Endothelial cell of umbilical vein (primary cell): ENCODE measurements at regions not wholly inside any gene's neighbourhood (a gene's known extent, or its start where the extent isn't known, plus 50 kb on each side); places are given as distances from the start of the nearest gene placed in this dataset.

Experiments used
- BruUV-seq: library from RNA; stranded (reverse); fragments of 400-500 nt; replicated peaks from 2 replicates; lab custom pipeline; 2021; lab: Mats Ljungman, UMichigan
- CTCF ChIA-PET: fragments of 300-600, 350-600 bp; sonication (Branson Sonifier 250); formaldehyde crosslinking; loops from one replicate; lab custom pipeline; 2021; ENCODE audit warnings: antibody characterized with exemption, inconsistent platforms; lab: Charles Lee
- POLR2A ChIA-PET: fragments of 300-600, 350-600 bp; sonication (Branson Sonifier 250); formaldehyde crosslinking; loops from one replicate; lab custom pipeline; 2021; ENCODE audit warnings: antibody characterized with exemption, inconsistent platforms; lab: Charles Lee
- DNase-seq: peaks from one replicate; pipeline ENCODE4 v3.0.0-alpha.2; 2011; ENCODE audit warnings: low read depth, low spot score
- FAIRE-seq: peaks from 2 replicates; lab custom pipeline; 2011; peaks lifted over from hg19 to GRCh38; lab: Jason Lieb, UNC
- H2AFZ ChIP-seq: 2 replicates; pipeline ENCODE4 v1.6.0; 2012; ENCODE audit warnings: low read depth, low read length, control low read depth, inconsistent platforms
- H3K27ac ChIP-seq: 2 replicates; pipeline ENCODE4 v1.5.1; 2011; ENCODE audit warnings: low read depth, mild to moderate bottlenecking, control low read depth, low read length, moderate library complexity; ENCODE audit not compliant: insufficient read depth
- H3K27me3 ChIP-seq, 2 experiments: 2 replicates each; pipeline versions ENCODE4 v1.6.0 to v1.6.1; 2011; ENCODE audit warnings: low read length in 2 of 2, mixed read lengths in 1 of 2; ENCODE audit not compliant: control insufficient read depth in 2 of 2, insufficient read depth in 2 of 2
- H3K36me3 ChIP-seq, 2 experiments: 2 replicates in 1 of 2; 3 replicates in 1 of 2; pipeline ENCODE4 v1.5.1; 2011; ENCODE audit warnings: low read length in 2 of 2, mild to moderate bottlenecking in 1 of 2, moderate library complexity in 1 of 2; ENCODE audit not compliant: control insufficient read depth in 2 of 2, insufficient read depth in 2 of 2; ENCODE audit errors: extremely low read depth in 1 of 2
- H3K4me1 ChIP-seq: 3 replicates; pipeline ENCODE4 v1.5.1; 2011; ENCODE audit warnings: mild to moderate bottlenecking, low read length; ENCODE audit not compliant: control insufficient read depth, insufficient read depth; ENCODE audit errors: extremely low read depth
- H3K4me2 ChIP-seq: 2 replicates; pipeline ENCODE4 v1.6.1; 2011; ENCODE audit warnings: low read length, control low read depth, mixed read lengths; ENCODE audit not compliant: insufficient read depth
- H3K4me3 ChIP-seq, 3 experiments: fragments of 200-600 bp in 1 of 3; sonication (generic), shearing (Covaris generic) in 1 of 3; replicated peaks in 1 of 3; 2 replicates each; pipeline ENCODE4 v1.5.1; 2011 to 2016; ENCODE audit warnings: control low read depth in 3 of 3, low read length in 3 of 3, mild to moderate bottlenecking in 2 of 3, inconsistent platforms in 1 of 3, low read depth in 1 of 3, moderate library complexity in 1 of 3; ENCODE audit not compliant: insufficient read depth in 1 of 3
- H3K79me2 ChIP-seq: 2 replicates; pipeline ENCODE4 v1.6.0; 2012; ENCODE audit warnings: low read length, inconsistent platforms; ENCODE audit not compliant: control insufficient read depth, insufficient read depth
- H3K9ac ChIP-seq: replicated peaks from 2 replicates; pipeline ENCODE3; 2011; ENCODE audit warnings: low read length, control low read depth; ENCODE audit not compliant: insufficient read depth; ENCODE audit errors: extremely low read depth
- H3K9me1 ChIP-seq: replicated peaks from 3 replicates; pipeline ENCODE4 v1.6.0; 2011; ENCODE audit warnings: mild to moderate bottlenecking, low read length; ENCODE audit not compliant: control insufficient read depth, insufficient read depth; ENCODE audit errors: extremely low read depth
- H3K9me3 ChIP-seq: replicated peaks from 2 replicates; pipeline ENCODE4 v1.5.1; 2012; ENCODE audit warnings: low read length, inconsistent platforms; ENCODE audit not compliant: control insufficient read depth, insufficient read depth
- H4K20me1 ChIP-seq: replicated peaks from 2 replicates; pipeline ENCODE3; 2011; ENCODE audit warnings: mild to moderate bottlenecking, low read length; ENCODE audit not compliant: control insufficient read depth, insufficient read depth; ENCODE audit errors: extremely low read depth
- CTCF ChIP-seq, 2 donors: IDR thresholded peaks; 1 replicate in 1 of 2; 2 replicates in 1 of 2; pipeline ENCODE4 v1.5.1; 2011; ENCODE audit warnings: low read length in 2 of 2, mild to moderate bottlenecking in 2 of 2, moderate library complexity in 2 of 2, control low read depth in 1 of 2, inconsistent platforms in 1 of 2, low read depth in 1 of 2; ENCODE audit not compliant: insufficient read depth in 1 of 2; ENCODE audit errors: extremely low read depth in 1 of 2
- EZH2 ChIP-seq: IDR thresholded peaks from 2 replicates; pipeline ENCODE4 v1.6.1; 2012; ENCODE audit warnings: borderline replicate concordance, low read depth, mild to moderate bottlenecking, moderate library complexity, low read length, inconsistent platforms; ENCODE audit not compliant: severe bottlenecking
- FOS ChIP-seq: IDR thresholded peaks from 2 replicates; pipeline ENCODE4 v1.6.1; 2011; ENCODE audit warnings: mild to moderate bottlenecking, low read length, moderate library complexity, borderline replicate concordance; ENCODE audit not compliant: insufficient read depth
- GATA2 ChIP-seq: IDR thresholded peaks from 2 replicates; pipeline ENCODE4 v1.7.0; 2011; ENCODE audit warnings: low read depth, mild to moderate bottlenecking, moderate library complexity, mixed read lengths, low read length; ENCODE audit not compliant: insufficient read length, insufficient read depth
- JUN ChIP-seq: IDR thresholded peaks from 2 replicates; pipeline ENCODE4 v1.6.1; 2011; ENCODE audit warnings: borderline replicate concordance, low read depth; ENCODE audit not compliant: insufficient read length, insufficient read depth
- MAX ChIP-seq: IDR thresholded peaks from 2 replicates; pipeline ENCODE4 v1.6.1; 2011; ENCODE audit not compliant: insufficient read depth, insufficient read length
- MYC ChIP-seq: IDR thresholded peaks from one replicate; pipeline ENCODE4 v1.6.1; 2011; ENCODE audit warnings: mild to moderate bottlenecking, low read depth, low read length
- POLR2A ChIP-seq: IDR thresholded peaks from 2 replicates; pipeline ENCODE4 v1.6.1; 2012; ENCODE audit warnings: low read depth, mild to moderate bottlenecking, control low read depth, low read length
- POLR2AphosphoS5 ChIP-seq: IDR thresholded peaks from 2 replicates; pipeline ENCODE4 v1.6.1; 2012; ENCODE audit warnings: low read depth, mild to moderate bottlenecking, control low read depth, low read length, moderate library complexity; ENCODE audit not compliant: insufficient read depth
- dilution Hi-C: fragments of 300-500 bp; cut with MboI; formaldehyde crosslinking; loops from one replicate; pipeline ENCODE4 v1.15.0; 2019; ENCODE audit warnings: low sequenced_read_pairs; ENCODE audit not compliant: extremely low pct_ligation_motif_present
- intact Hi-C: fragments of 100-400 bp; cut with micrococcal nuclease; formaldehyde crosslinking; loops from one replicate; pipeline ENCODE4 v1.10.0; 2022

DNA sequence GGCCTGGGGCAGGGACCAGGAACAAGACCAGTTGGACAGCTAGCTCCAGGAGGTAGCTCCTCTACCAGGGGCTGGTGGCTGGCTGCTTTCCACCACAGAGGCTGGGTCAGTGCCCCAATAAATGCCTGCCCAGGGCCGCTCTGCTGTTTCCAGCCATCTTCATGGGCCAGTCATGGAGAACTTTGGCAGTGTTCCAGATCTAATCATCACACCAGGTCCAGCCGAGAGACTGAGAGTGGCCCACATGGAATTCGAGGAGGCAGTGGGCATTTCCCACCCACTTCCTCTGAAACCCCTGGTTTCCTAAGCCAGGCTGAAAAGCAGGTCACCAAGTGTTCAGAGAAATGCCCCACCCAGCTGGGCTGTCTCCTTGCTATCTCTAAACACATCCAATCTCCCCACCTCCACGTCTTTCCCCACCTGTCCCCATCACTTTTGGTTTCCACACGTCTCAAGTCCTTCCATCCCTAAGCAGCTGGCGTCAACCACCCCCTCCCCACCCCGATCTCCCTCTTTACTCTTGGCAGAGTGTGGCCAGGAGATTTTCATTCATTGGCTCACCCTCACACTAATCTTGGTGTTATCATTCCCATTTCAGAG, 190.0 kb upstream of the LINGO1 start:
- Histone ChIP-seq H2AFZ (no peak overlapping the region), H3K27ac (no peak overlapping the region), H3K36me3 (no peaks in the 10 kb centered on the region), H3K4me1 (no peaks in the 10 kb centered on the region), H3K4me3 (no peak overlapping the region), H3K9ac (no peak overlapping the region), H3K4me2 (no peak overlapping the region), H3K9me1 (no peaks in the 10 kb centered on the region), H3K9me3 (no peaks in the 10 kb centered on the region), H3K27me3 (peaks cover 31 to 33% of the 10 kb centered on the region in 2 experiments), H4K20me1 (no peaks in the 10 kb centered on the region), H3K79me2 (no peaks in the 10 kb centered on the region)
- no TSS peak for BruUV-seq
- ChIA-PET CTCF (interaction anchor here (0.9 to 3.9 kb wide), 2 partner anchors 188 to 715 kb away, joined by 3 to 116 read pairs; partner anchors contain the start of gene LINGO1), POLR2A (no interaction called here)
- TF ChIP-seq POLR2A (no peak), MAX (no peak), FOS (no peak), MYC (no peak), JUN (no peak), POLR2AphosphoS5 (no peak), EZH2 (no peak), GATA2 (no peak), CTCF (IDR thresholded peaks at IDR 0.05; ENCODE audit: extremely low read depth in 1 of 2, insufficient read depth in 1 of 2, low read depth in 1 of 2, low read length in 2 of 2) (no peak)
- DNase-seq (no peak), FAIRE-seq (no peak)
- dilution Hi-C loops = no loop called here
- intact Hi-C loops = loop anchor here (5.0 kb wide), 1 partner anchor 800 kb away; no protein-coding TSS in a partner anchor
